Gastrocnemius medialis (tissue), 4 donors: ENCODE measurements at regions not wholly inside any gene's neighbourhood (a gene's known extent, or its start where the extent isn't known, plus 50 kb on each side); places are given as distances from the start of the nearest gene placed in this dataset.

ENCODE experiments used
- POLR2A ChIP-seq, 2 donors: fragments of 450-650 bp; IDR thresholded peaks; one replicate each; pipeline ENCODE4 v1.6.1; 2017; ENCODE audit warnings: antibody characterized with exemption in 2 of 2, mild to moderate bottlenecking in 2 of 2, moderate library complexity in 2 of 2
- TF ChIP-seq, protein P1 (sequence below), 5 experiments: fragments of 450-650 bp in 3 of 5; fragments of 200-600 bp in 2 of 5; sonication (generic) in 2 of 5; IDR thresholded peaks in 4 of 5; conservative IDR thresholded peaks in 1 of 5; 1 replicate in 4 of 5; 2 replicates in 1 of 5; pipeline ENCODE4 v1.5.1; 2016 to 2019; ENCODE audit warnings: antibody characterized with exemption in 5 of 5, mild to moderate bottlenecking in 3 of 5, moderate library complexity in 3 of 5

DNA sequence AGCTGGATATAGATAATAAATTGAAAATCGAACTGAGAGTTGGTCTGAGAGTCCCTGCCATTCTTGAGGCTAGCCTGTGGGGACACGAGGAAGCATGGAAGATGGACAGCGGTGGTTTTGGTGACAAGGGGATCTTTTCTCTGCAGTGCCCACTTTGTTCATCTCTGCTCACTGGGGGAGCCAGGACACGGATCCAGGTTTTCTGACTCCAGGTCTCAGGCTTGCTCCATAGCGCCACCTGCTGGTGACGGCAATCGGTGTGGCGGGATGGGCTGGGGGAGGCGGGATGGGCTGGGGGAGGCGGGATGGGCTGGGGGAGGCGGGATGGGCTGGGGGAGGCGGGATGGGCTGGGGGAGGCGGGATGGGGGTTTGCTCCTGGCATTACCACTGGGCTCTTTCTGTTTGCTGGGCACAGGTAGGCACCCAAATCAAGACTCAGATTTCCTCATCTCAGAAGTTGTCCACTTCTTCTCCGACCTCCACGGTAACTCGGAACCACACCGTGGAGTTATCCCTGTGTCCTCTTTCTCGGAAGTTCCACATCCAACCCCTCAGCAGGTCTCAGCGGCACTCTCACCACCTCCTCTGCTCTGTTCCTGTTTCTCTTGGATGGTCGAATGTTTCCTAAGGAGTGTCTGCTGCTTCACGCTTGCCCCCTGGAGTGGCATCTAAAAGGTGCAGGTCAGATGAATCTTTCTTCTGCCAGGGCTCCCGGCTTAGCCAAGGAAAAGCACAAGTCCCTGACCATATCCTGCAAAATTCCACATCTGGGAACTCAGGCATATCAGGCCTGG is 142.4 kb downstream of the CYLD start:
- TF ChIP-seq, protein P1, sequence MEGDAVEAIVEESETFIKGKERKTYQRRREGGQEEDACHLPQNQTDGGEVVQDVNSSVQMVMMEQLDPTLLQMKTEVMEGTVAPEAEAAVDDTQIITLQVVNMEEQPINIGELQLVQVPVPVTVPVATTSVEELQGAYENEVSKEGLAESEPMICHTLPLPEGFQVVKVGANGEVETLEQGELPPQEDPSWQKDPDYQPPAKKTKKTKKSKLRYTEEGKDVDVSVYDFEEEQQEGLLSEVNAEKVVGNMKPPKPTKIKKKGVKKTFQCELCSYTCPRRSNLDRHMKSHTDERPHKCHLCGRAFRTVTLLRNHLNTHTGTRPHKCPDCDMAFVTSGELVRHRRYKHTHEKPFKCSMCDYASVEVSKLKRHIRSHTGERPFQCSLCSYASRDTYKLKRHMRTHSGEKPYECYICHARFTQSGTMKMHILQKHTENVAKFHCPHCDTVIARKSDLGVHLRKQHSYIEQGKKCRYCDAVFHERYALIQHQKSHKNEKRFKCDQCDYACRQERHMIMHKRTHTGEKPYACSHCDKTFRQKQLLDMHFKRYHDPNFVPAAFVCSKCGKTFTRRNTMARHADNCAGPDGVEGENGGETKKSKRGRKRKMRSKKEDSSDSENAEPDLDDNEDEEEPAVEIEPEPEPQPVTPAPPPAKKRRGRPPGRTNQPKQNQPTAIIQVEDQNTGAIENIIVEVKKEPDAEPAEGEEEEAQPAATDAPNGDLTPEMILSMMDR (IDR thresholded peaks at IDR 0.05 in 4 of 5, conservative IDR thresholded peaks at IDR 0.05 in 1 of 5): no peak
- TF ChIP-seq POLR2A (IDR thresholded peaks at IDR 0.05): no peak
